H9 (cell line): ENCODE measurements at regions not wholly inside any gene's neighbourhood (a gene's known extent, or its start where the extent isn't known, plus 50 kb on each side); places are given as distances from the start of the nearest gene placed in this dataset.

ENCODE experiments used
- DNase-seq: peaks from one replicate; pipeline ENCODE4 v3.0.0-alpha.2; 2017
- H2AFZ ChIP-seq: one replicate; pipeline ENCODE4 v1.6.1; 2013; ENCODE audit warnings: mild to moderate bottlenecking, low read length, control low read depth, moderate library complexity
- H2AK5ac ChIP-seq: 2 replicates; pipeline ENCODE4 v1.6.1; 2013; ENCODE audit warnings: low read length, control low read depth, mixed read lengths; ENCODE audit not compliant: insufficient read length
- H2BK120ac ChIP-seq: one replicate; pipeline ENCODE4 v1.6.1; 2013; ENCODE audit warnings: low read depth, mild to moderate bottlenecking, low read length, control low read depth, inconsistent platforms; ENCODE audit not compliant: poor library complexity, severe bottlenecking
- H2BK12ac ChIP-seq: 2 replicates; pipeline ENCODE4 v1.6.1; 2013; ENCODE audit warnings: low read length, control low read depth, mixed read lengths, low read depth; ENCODE audit not compliant: insufficient read length
- H2BK15ac ChIP-seq: 2 replicates; pipeline ENCODE4 v1.6.1; 2013; ENCODE audit warnings: low read depth, low read length, control low read depth
- H2BK20ac ChIP-seq: one replicate; pipeline ENCODE4 v1.6.1; 2013; ENCODE audit warnings: low read depth, mild to moderate bottlenecking, low read length, control low read depth, inconsistent platforms; ENCODE audit not compliant: poor library complexity, severe bottlenecking
- H2BK5ac ChIP-seq: 2 replicates; pipeline ENCODE4 v1.6.1; 2013; ENCODE audit warnings: low read length, control low read depth, mixed read lengths; ENCODE audit not compliant: insufficient read length
- H3K14ac ChIP-seq: 2 replicates; pipeline ENCODE4 v1.6.1; 2013; ENCODE audit warnings: low read length, control low read depth; ENCODE audit not compliant: insufficient read depth
- H3K18ac ChIP-seq: 2 replicates; pipeline ENCODE4 v1.6.1; 2013; ENCODE audit warnings: low read depth, mild to moderate bottlenecking, mixed read lengths, low read length, control low read depth; ENCODE audit not compliant: insufficient read length
- H3K23ac ChIP-seq: 2 replicates; pipeline ENCODE4 v1.6.1; 2013; ENCODE audit warnings: low read length, control low read depth, mixed read lengths, low read depth; ENCODE audit not compliant: insufficient read length
- H3K23me2 ChIP-seq: 2 replicates; pipeline ENCODE4 v1.6.1; 2013; ENCODE audit warnings: low read depth, mild to moderate bottlenecking, mixed read lengths, low read length, control low read depth; ENCODE audit not compliant: insufficient read length, poor library complexity, severe bottlenecking
- H3K27ac ChIP-seq: 2 replicates; pipeline ENCODE4 v1.5.1; 2013; ENCODE audit warnings: low read length, control low read depth, mixed read lengths, low read depth; ENCODE audit not compliant: insufficient read length
- H3K27me3 ChIP-seq: 2 replicates; pipeline ENCODE4 v1.6.1; 2013; ENCODE audit warnings: low read length, control low read depth, inconsistent platforms; ENCODE audit not compliant: insufficient read depth
- H3K4ac ChIP-seq: 2 replicates; pipeline ENCODE4 v1.6.1; 2013; ENCODE audit warnings: low read depth, mild to moderate bottlenecking, control low read depth, inconsistent platforms, low read length, moderate library complexity
- H3K4me1 ChIP-seq: 2 replicates; pipeline ENCODE4 v1.6.1; 2013; ENCODE audit warnings: low read length, control low read depth, inconsistent platforms; ENCODE audit not compliant: insufficient read depth
- H3K4me2 ChIP-seq: 2 replicates; pipeline ENCODE4 v1.6.1; 2013; ENCODE audit warnings: low read length, control low read depth, mixed read lengths; ENCODE audit not compliant: insufficient read length, insufficient read depth
- H3K56ac ChIP-seq: 2 replicates; pipeline ENCODE4 v1.6.1; 2013; ENCODE audit warnings: low read depth, mild to moderate bottlenecking, mixed read lengths, low read length, control low read depth; ENCODE audit not compliant: insufficient read length
- H3K79me1 ChIP-seq: 2 replicates; pipeline ENCODE4 v1.6.1; 2013; ENCODE audit warnings: low read depth, mild to moderate bottlenecking, moderate library complexity, low read length, control low read depth, inconsistent platforms; ENCODE audit not compliant: insufficient read depth, poor library complexity, severe bottlenecking
- H3K79me2 ChIP-seq: 2 replicates; pipeline ENCODE4 v1.6.1; 2013; ENCODE audit warnings: low read length, control low read depth, inconsistent platforms; ENCODE audit not compliant: insufficient read depth
- H3K9ac ChIP-seq: 2 replicates; pipeline ENCODE4 v1.6.1; 2013; ENCODE audit warnings: low read length, control low read depth, mixed read lengths; ENCODE audit not compliant: insufficient read length; ENCODE audit errors: extremely low read depth
- H3K9me3 ChIP-seq: one replicate; pipeline ENCODE4 v1.6.1; 2013; ENCODE audit warnings: low read depth, low read length, inconsistent platforms; ENCODE audit not compliant: control insufficient read depth
- H3T11ph ChIP-seq: one replicate; pipeline ENCODE4 v1.6.1; 2013; ENCODE audit warnings: mild to moderate bottlenecking, low read length, control low read depth, inconsistent platforms
- H4K20me1 ChIP-seq: one replicate; pipeline ENCODE4 v1.6.1; 2013; ENCODE audit not compliant: control insufficient read depth, insufficient read length, insufficient read depth
- H4K5ac ChIP-seq: 2 replicates; pipeline ENCODE4 v1.6.1; 2013; ENCODE audit warnings: low read depth, mild to moderate bottlenecking, mixed read lengths, low read length, control low read depth; ENCODE audit not compliant: insufficient read length
- H4K8ac ChIP-seq: replicated peaks from 2 replicates; pipeline ENCODE4 v1.6.1; 2013; ENCODE audit warnings: low read length, control low read depth, mixed read lengths, low read depth; ENCODE audit not compliant: insufficient read length
- H4K91ac ChIP-seq: 2 replicates; pipeline ENCODE4 v1.6.1; 2013; ENCODE audit warnings: low read depth, mild to moderate bottlenecking, moderate library complexity, mixed read lengths, low read length, control low read depth; ENCODE audit not compliant: insufficient read length
- H3K27ac Mint-ChIP-seq, 3 experiments: 2 replicates in 2 of 3; 3 replicates in 1 of 3; pipeline ENCODE4 v1.8.0; 2020 to 2021; ENCODE audit warnings: mixed read lengths in 3 of 3, mild to moderate bottlenecking in 1 of 3, moderate library complexity in 1 of 3
- H3K27me3 Mint-ChIP-seq: 2 replicates; pipeline ENCODE4 v1.8.0; 2021; ENCODE audit warnings: low read depth, mild to moderate bottlenecking, moderate library complexity, mixed read lengths
- H3K36me3 Mint-ChIP-seq, 3 experiments: 2 replicates in 2 of 3; 3 replicates in 1 of 3; pipeline ENCODE4 v1.8.0; 2020 to 2021; ENCODE audit warnings: low read depth in 3 of 3, mixed read lengths in 3 of 3; ENCODE audit not compliant: insufficient read depth in 1 of 3
- H3K4me1 Mint-ChIP-seq, 2 experiments: 2 replicates each; pipeline ENCODE4 v1.8.0; 2020; ENCODE audit warnings: mixed read lengths in 2 of 2
- H3K4me3 Mint-ChIP-seq, 2 experiments: 2 replicates in 1 of 2; 3 replicates in 1 of 2; pipeline ENCODE4 v1.8.0; 2020 to 2021; ENCODE audit warnings: mild to moderate bottlenecking in 2 of 2, mixed read lengths in 2 of 2, moderate library complexity in 1 of 2
- H3K9me3 Mint-ChIP-seq, 2 experiments: 2 replicates in 1 of 2; 3 replicates in 1 of 2; pipeline ENCODE4 v1.8.0; 2020; ENCODE audit warnings: mild to moderate bottlenecking in 2 of 2, mixed read lengths in 2 of 2, moderate library complexity in 1 of 2
- CTCF ChIP-seq: fragments of 200-600 bp; sonication (generic); conservative IDR thresholded peaks from 3 replicates; pipeline ENCODE4 v1.8.0; 2021; ENCODE audit warnings: antibody characterized with exemption, mild to moderate bottlenecking
- WGBS: extraction: QIAGEN DNeasy Blood & Tissue Kit; methylation state at CpG from one replicate; pipeline ENCODE4 v1.1.7; 2013; ENCODE audit warnings: missing lambda C conversion rate, low lambda C conversion rate, mixed read lengths; ENCODE audit not compliant: insufficient read length; ENCODE audit errors: extremely low coverage; 5-methylcytosine and 5-hydroxymethylcytosine counted together

GRCh38 chr2:182638667-182639066 lies 77.4 kb upstream of the DNAJC10 start:
- Histone ChIP-seq H2AK5ac (no peak overlapping the region), H3K79me1 (no peaks in the 10 kb centered on the region), H2BK12ac (peak overlapping the region; percentile 45), H3K56ac (no peak overlapping the region), H3K14ac (no peak overlapping the region), H3K27me3 (no peaks in the 10 kb centered on the region), H3K27ac (no peak overlapping the region), H4K5ac (no peak overlapping the region), H3K9me3 (no peaks in the 10 kb centered on the region), H3K18ac (no peak overlapping the region), H3K4me2 (no peak overlapping the region), H4K91ac (no peak overlapping the region), H3K4ac (no peak overlapping the region), H3K9ac (no peak overlapping the region), H2BK15ac (no peak overlapping the region), H2BK20ac (no peak overlapping the region), H3K23ac (no peak overlapping the region), H4K20me1 (no peaks in the 10 kb centered on the region), H2AFZ (no peak overlapping the region), H3K4me1 (0 out of 2 replicates have a peak, but pooled peaks cover 2% of the 10 kb centered on the region), H3K79me2 (no peaks in the 10 kb centered on the region), H3K23me2 (no peaks in the 10 kb centered on the region), H4K8ac (no peak overlapping the region), H3T11ph (no peak overlapping the region), H2BK120ac (no peak overlapping the region), H2BK5ac (no peak overlapping the region)
- Mint-ChIP-seq H3K9me3 (no peaks in the 10 kb centered on the region), H3K36me3 (no peaks in the 10 kb centered on the region; a peak in 1 of 7 replicates), H3K4me3 (no peak overlapping the region), H3K27me3 (no peaks in the 10 kb centered on the region), H3K4me1 (peaks cover 23 to 39% of the 10 kb centered on the region in 2 experiments), H3K27ac (peak overlapping the region in 1 of 3 experiments; percentile 6; a peak in 1 of 7 replicates)
- no peak for TF ChIP-seq CTCF
- WGBS, result no CpG with 5 or more reads among the region's 2 CpGs
- no peak for DNase-seq
